WI38 (cell line): ENCODE measurements at regions not wholly inside any gene's neighbourhood (a gene's known extent, or its start where the extent isn't known, plus 50 kb on each side); places are given as distances from the start of the nearest gene placed in this dataset.

Source experiments
- H3K4me3 ChIP-seq: 2 replicates; pipeline ENCODE4 v1.5.1; 2011; ENCODE audit warnings: low read depth, mild to moderate bottlenecking, control low read depth, low read length
- CTCF ChIP-seq: IDR thresholded peaks from 2 replicates; pipeline ENCODE4 v1.5.1; 2012; ENCODE audit warnings: low read depth, mild to moderate bottlenecking, control low read depth, low read length

DNA sequence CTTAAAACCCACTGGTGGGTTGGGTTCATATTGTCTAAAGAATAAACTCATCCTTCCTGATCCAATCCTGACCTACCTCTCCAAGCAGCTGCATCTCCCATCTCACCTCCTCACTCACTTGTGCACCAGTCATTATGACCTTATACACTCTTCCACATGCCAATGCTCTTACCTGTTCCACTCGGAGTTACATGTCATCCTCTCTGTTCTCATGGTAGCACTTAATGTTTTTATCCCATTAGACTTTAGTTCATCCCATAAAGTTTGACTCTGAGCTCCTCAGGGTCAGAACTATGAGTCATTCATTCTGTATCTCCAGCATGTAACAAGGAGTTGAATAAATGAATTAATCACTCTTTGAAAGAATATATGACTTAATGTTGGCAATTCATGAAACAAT is 330.2 kb downstream of the KLF12 start:
- no peak overlapping the region for H3K4me3 ChIP-seq
- TF ChIP-seq CTCF = no peak

- no peak for TF ChIP-seq CTCF
- no peak overlapping the region for H3K4me3 ChIP-seq
These were observed 334.2 kb downstream of the KLF12 start for GRCh38 chr13:73800011-73800410.

DNA sequence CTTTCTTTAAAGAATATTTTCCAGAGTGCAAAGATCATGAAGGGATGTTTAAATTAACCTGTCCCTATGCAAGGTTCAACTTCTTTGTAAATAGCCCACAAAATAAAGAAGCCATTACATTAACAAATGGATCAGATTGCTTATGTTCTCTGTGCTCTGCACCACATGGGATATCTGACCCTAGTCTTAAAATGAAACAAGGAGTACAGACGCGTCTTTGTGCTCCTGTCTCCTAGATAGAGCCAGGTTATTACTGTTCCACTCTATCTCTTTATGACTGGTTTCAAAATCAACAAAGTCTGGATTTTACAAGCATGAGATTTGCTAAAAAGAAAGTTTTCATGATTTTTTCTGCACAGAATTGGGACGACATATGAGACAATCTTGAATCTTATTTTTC is 339.4 kb downstream of the KLF12 start:
- no peak overlapping the region for H3K4me3 ChIP-seq
- TF ChIP-seq CTCF = no peak

DNA sequence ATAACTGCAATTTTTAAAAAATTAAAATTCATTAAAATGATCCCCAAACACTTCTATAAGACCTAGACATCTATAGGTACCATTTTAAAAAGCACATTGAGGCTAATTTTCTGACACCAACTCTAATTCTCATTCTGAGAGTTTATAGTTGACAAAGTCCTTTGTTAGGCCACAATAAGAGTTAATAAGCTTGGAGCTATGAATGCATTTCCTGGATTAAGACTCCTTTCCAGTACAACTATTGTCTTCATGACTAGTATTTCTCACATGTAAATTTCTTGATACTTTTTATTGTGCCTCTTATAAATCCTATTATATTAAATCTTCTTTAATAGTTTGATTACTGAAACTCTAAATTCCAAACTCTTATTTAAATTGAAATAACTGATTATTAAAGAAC is 340.8 kb downstream of the KLF12 start:
- no peak overlapping the region for H3K4me3 ChIP-seq
- no peak for TF ChIP-seq CTCF

DNA sequence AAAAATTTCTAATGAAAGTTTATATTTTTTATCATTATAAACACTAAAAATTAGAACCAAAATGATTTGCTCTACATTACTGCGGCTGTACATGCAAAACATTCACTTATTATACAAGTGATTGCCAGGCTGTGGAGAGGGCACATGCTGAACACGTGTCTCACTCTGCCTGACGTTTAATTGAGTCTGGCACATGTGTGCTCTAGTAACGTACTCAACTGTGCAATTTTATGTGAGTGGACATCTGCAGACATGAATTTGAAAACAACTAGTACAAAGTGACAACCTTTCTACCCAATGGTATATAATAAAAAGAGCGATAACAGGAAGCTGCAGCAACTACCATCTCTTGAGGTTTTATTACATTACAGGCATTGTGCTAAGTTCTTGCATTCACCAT is 341.4 kb downstream of the KLF12 start:
- H3K4me3 ChIP-seq = no peak overlapping the region
- TF ChIP-seq CTCF = no peak

DNA sequence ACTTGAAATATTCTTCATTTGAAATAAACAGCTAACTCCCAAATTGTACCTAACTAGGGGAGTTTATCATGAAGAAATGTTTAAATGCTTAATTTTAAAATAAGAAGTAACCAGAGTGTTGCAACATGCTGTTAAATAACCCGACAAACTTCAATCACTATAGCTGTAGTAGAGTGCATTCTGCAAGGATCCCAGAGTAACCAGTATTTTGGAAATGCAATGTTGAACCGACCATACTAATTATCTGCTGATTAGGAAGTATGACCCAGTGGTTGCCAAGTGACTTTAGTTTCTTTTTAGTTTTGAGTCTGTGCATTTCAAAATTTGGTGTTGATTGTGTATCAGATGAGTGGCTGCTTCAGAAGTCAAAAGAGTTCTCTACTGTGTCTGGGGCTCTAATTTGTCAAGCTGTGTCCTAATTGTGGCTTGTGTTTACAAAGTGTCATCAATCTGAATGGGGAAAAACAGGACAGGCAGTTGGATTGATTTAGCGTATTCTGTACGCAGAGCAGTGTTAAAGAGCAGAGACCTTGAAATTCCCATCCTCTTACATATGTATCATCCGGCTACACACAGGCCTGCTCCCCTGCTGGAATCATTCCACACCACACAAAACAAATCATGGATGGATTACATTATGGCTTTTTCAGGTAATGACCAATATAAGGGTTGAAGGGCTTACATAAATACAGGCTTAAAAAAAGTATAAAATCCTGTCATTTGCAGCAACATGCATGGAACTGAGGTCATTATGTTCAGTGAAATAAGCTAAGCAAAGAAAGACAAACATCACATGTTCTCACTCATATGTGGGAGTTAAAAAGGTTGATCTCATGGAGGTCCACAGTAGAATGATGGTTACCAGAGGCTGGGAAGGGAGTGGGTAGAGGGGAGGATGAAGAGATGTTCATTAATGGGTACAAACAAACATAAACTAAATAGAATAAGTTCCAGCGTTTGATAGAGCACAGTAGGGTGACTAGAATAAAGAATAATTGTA is 351.5 kb downstream of the KLF12 start:
- TF ChIP-seq CTCF = no peak
- no peak overlapping the region for H3K4me3 ChIP-seq

DNA sequence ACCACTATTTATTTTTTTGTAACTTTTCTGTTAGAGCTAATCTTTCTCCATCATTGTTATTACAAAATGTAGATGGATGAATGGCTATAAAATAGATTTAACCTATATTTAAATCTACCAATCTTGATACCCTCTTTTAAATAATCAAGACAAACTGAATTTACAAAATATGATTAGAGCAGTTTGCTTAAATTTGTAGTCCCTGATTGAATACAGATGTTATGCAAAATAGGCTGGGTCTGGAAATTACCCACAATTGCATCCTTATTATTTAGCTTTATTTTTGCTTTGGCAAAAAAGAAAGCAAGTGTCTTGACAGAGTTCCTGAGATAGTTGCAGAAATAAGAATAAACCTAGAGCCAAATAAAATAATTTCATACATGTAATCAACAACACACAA is 352.8 kb downstream of the KLF12 start:
- no peak for TF ChIP-seq CTCF
- H3K4me3 ChIP-seq = no peak overlapping the region
